ENCODE measurements at regions not wholly inside any gene's neighbourhood (a gene's known extent, or its start where the extent isn't known, plus 50 kb on each side); places are given as distances from the start of the nearest gene placed in this dataset.

DNA sequence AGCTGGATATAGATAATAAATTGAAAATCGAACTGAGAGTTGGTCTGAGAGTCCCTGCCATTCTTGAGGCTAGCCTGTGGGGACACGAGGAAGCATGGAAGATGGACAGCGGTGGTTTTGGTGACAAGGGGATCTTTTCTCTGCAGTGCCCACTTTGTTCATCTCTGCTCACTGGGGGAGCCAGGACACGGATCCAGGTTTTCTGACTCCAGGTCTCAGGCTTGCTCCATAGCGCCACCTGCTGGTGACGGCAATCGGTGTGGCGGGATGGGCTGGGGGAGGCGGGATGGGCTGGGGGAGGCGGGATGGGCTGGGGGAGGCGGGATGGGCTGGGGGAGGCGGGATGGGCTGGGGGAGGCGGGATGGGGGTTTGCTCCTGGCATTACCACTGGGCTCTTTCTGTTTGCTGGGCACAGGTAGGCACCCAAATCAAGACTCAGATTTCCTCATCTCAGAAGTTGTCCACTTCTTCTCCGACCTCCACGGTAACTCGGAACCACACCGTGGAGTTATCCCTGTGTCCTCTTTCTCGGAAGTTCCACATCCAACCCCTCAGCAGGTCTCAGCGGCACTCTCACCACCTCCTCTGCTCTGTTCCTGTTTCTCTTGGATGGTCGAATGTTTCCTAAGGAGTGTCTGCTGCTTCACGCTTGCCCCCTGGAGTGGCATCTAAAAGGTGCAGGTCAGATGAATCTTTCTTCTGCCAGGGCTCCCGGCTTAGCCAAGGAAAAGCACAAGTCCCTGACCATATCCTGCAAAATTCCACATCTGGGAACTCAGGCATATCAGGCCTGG is 142.4 kb downstream of the CYLD start:
- no peaks in the 10 kb centered on the region for H3K36me3 ChIP-seq
- peaks cover 0 to 6% (median 0%) of the 10 kb centered on the region in 12 donors for H3K9me3 ChIP-seq
- TF ChIP-seq, protein P1, sequence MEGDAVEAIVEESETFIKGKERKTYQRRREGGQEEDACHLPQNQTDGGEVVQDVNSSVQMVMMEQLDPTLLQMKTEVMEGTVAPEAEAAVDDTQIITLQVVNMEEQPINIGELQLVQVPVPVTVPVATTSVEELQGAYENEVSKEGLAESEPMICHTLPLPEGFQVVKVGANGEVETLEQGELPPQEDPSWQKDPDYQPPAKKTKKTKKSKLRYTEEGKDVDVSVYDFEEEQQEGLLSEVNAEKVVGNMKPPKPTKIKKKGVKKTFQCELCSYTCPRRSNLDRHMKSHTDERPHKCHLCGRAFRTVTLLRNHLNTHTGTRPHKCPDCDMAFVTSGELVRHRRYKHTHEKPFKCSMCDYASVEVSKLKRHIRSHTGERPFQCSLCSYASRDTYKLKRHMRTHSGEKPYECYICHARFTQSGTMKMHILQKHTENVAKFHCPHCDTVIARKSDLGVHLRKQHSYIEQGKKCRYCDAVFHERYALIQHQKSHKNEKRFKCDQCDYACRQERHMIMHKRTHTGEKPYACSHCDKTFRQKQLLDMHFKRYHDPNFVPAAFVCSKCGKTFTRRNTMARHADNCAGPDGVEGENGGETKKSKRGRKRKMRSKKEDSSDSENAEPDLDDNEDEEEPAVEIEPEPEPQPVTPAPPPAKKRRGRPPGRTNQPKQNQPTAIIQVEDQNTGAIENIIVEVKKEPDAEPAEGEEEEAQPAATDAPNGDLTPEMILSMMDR (IDR thresholded peaks at IDR 0.05) = no peak
- no peak for TF ChIP-seq POLR2A (IDR thresholded peaks at IDR 0.05)
- ATAC-seq = no peak
- H3K4me3 ChIP-seq = no peak overlapping the region
- DNase-seq = no peak
- 40 to 66% (median 49%) methylated on average over 13 to 22 of the region's 22 CpGs for WGBS, 4 donors
- peaks cover 0 to 17% (median 4%) of the 10 kb centered on the region in 9 donors for H3K27me3 ChIP-seq
- no peak overlapping the region for H3K27ac ChIP-seq
- intact Hi-C loops (cut with DNase I) = no loop called here
- H3K4me1 ChIP-seq = no peaks in the 10 kb centered on the region

DNA sequence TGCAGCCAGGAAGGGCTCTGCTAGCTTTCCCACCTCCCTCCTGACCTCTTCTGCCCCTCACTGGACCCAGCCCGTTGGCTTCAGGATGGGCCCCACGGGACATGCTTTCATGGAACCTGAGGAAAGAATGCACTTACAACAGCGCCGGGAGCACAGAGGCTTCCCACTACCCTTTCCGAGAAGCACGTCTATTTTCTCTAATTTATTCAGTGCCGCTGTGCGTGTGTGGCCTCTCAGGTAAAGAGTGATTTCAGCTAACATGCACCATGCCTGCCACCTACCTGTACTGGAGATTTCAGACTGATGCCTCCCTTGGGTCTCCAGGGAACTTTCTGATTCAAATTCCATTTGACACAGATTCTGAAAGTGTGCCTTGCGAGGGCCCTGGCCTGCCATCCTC is 140.1 kb downstream of the CYLD start:
- intact Hi-C loops (cut with DNase I) = no loop called here
- no peak for DNase-seq
- TF ChIP-seq, protein P1 (IDR thresholded peaks at IDR 0.05) = no peak
- TF ChIP-seq POLR2A (IDR thresholded peaks at IDR 0.05) = no peak

DNA sequence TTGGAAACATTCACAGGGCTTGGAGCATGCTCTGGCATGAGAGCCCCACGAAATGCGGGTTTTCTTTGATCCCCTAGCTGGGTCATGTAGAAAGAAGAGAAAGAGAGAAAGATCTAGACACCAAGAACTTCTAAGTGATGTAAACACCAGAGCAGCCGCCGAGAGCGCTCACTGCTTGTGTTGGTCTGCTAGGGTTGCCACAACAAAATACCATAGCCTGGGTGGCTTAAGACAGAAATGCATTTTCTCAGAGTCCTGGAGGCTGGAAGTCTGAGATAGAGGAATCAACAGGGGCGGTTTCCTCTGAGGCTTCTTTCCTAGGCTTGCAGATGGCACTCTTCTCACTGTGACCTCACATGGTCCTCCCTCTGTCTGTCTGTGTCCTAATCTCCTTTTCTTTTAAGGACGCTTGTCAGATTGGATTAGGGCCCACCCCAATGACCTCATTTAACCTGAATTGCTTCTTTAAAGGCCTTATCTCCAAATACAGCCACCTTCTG is 139.5 kb downstream of the CYLD start:
- no peak overlapping the region for H3K27ac ChIP-seq
- 57 to 65% (median 58%) methylated on average over 7 of the region's 7 CpGs for WGBS, 4 donors
- H3K9me3 ChIP-seq = peaks cover 0 to 6% (median 0%) of the 10 kb centered on the region in 12 donors
- H3K36me3 ChIP-seq = no peaks in the 10 kb centered on the region
- H3K27me3 ChIP-seq = peaks cover 0 to 27% (median 5%) of the 10 kb centered on the region in 9 donors
- H3K4me3 ChIP-seq = no peak overlapping the region
- TF ChIP-seq, protein P1 (IDR thresholded peaks at IDR 0.05) = no peak
- no peak for TF ChIP-seq POLR2A (IDR thresholded peaks at IDR 0.05)
- H3K4me1 ChIP-seq = no peaks in the 10 kb centered on the region
- intact Hi-C loops (cut with DNase I) = no loop called here
- ATAC-seq (no peak), DNase-seq (no peak)

More for the DNA sequence above, 140.1 kb downstream of the CYLD start:
- H3K9me3 ChIP-seq = peaks cover 0 to 6% (median 0%) of the 10 kb centered on the region in 12 donors
- 77 to 81% (median 78%) methylated on average over 9 of the region's 9 CpGs for WGBS, 4 donors
- no peaks in the 10 kb centered on the region for H3K36me3 ChIP-seq
- H3K4me3 ChIP-seq = no peak overlapping the region
- H3K4me1 ChIP-seq = no peaks in the 10 kb centered on the region
- H3K27ac ChIP-seq = no peak overlapping the region
- ATAC-seq = no peak
- peaks cover 0 to 27% (median 5%) of the 10 kb centered on the region in 9 donors for H3K27me3 ChIP-seq

DNA sequence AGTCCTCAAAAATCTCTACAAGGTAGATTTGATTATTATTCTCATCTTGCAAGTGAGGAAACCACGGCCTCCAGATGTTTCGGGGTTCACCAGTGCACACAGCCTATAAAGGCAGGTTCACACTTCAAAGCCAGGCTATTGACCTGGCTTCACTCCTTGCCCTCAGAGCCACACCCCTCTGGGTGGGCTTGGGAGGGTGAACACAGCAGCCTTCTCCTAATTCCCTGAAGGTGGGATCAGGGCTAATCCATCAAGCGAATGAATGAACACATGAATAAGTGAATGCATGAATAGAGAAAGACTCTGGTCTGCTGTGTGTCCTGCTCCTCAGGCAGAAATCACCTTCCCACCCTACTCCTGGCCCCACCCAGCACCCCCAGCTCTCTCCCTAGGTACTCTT is 139.0 kb downstream of the CYLD start:
- no peak for ATAC-seq
- WGBS, 4 donors = 82 to 96% (median 91%) methylated on average over 3 of the region's 3 CpGs
- H3K9me3 ChIP-seq = peaks cover 0 to 6% (median 0%) of the 10 kb centered on the region in 12 donors

More for the DNA sequence above, 139.0 kb downstream of the CYLD start:
- Histone ChIP-seq H3K27me3 (peaks cover 0 to 27% (median 5%) of the 10 kb centered on the region in 9 donors), H3K4me3 (no peak overlapping the region), H3K36me3 (no peaks in the 10 kb centered on the region), H3K4me1 (no peaks in the 10 kb centered on the region), H3K27ac (no peak overlapping the region)
- TF ChIP-seq POLR2A (IDR thresholded peaks at IDR 0.05) = no peak
- TF ChIP-seq, protein P1 (IDR thresholded peaks at IDR 0.05) = no peak
- intact Hi-C loops (cut with DNase I) = no loop called here
- DNase-seq = no peak

Data from heart left ventricle (tissue), 16 donors.